NOMO-1 treated with DMSO at 0.1 percent for 48 hours (cell line): ENCODE measurements at regions not wholly inside any gene's neighbourhood (a gene's known extent, or its start where the extent isn't known, plus 50 kb on each side); places are given as distances from the start of the nearest gene placed in this dataset.

ENCODE experiments used
- DNase-seq: peaks from one replicate; lab custom pipeline; 2025; ENCODE audit not compliant: unreplicated experiment; lab: John Stamatoyannopoulos, UW

GRCh38 chr3:177753451-177754155, 556.3 kb upstream of the TBL1XR1 start:
- DNase-seq = no peak

GRCh38 chr3:177754508-177754921, 557.2 kb upstream of the TBL1XR1 start:
- DNase-seq = no peak

- no peak for DNase-seq
These were observed 560.8 kb upstream of the TBL1XR1 start for GRCh38 chr3:177758126-177758525.

GRCh38 chr3:177760803-177761202, 563.5 kb upstream of the TBL1XR1 start:
- no peak for DNase-seq

GRCh38 chr3:177764377-177764912, 567.2 kb upstream of the TBL1XR1 start:
- DNase-seq = no peak

- no peak for DNase-seq
These were observed 567.7 kb upstream of the TBL1XR1 start for GRCh38 chr3:177764933-177765332.

GRCh38 chr3:177770383-177771230, 573.3 kb upstream of the TBL1XR1 start:
- DNase-seq = no peak

- DNase-seq = no peak
These were observed 574.5 kb upstream of the TBL1XR1 start for GRCh38 chr3:177771780-177772179.

- peak; percentile 49 for DNase-seq
These were observed 575.8 kb upstream of the TBL1XR1 start for GRCh38 chr3:177772908-177773557.

GRCh38 chr3:177773717-177774116, 576.4 kb upstream of the TBL1XR1 start:
- DNase-seq = no peak

- DNase-seq = no peak
These were observed 579.4 kb upstream of the TBL1XR1 start for GRCh38 chr3:177776661-177777101.

GRCh38 chr3:177777699-177778098, 580.4 kb upstream of the TBL1XR1 start:
- DNase-seq = peak; percentile 52

GRCh38 chr3:177778633-177779032, 581.4 kb upstream of the TBL1XR1 start:
- peak; percentile 50 for DNase-seq

GRCh38 chr3:177781686-177782161, 584.4 kb upstream of the TBL1XR1 start:
- DNase-seq = peak; percentile 55

GRCh38 chr3:177783338-177783737, 586.1 kb upstream of the TBL1XR1 start:
- no peak for DNase-seq

GRCh38 chr3:177783767-177784166, 586.5 kb upstream of the TBL1XR1 start:
- no peak for DNase-seq

GRCh38 chr3:177787279-177788041, 590.2 kb upstream of the TBL1XR1 start:
- DNase-seq = no peak

GRCh38 chr3:177789500-177789899, 592.2 kb upstream of the TBL1XR1 start:
- DNase-seq = no peak

- DNase-seq = no peak
These were observed 595.2 kb upstream of the TBL1XR1 start for GRCh38 chr3:177792311-177793030.

GRCh38 chr3:177793451-177793850, 596.2 kb upstream of the TBL1XR1 start:
- DNase-seq = no peak
